ENCODE measurements at regions not wholly inside any gene's neighbourhood (a gene's known extent, or its start where the extent isn't known, plus 50 kb on each side); places are given as distances from the start of the nearest gene placed in this dataset.

GRCh38 chr12:17680220-17680619, 409.8 kb downstream of the RERGL start:
- Histone ChIP-seq H3K9ac (ENCODE audit: extremely low read depth, insufficient read length, low read length) (no peak overlapping the region), H4K20me1 (ENCODE audit: control insufficient read depth, insufficient read depth, insufficient read length) (no peaks in the 10 kb centered on the region), H3K79me2 (ENCODE audit: insufficient read depth, low read length) (no peaks in the 10 kb centered on the region), H2BK120ac (ENCODE audit: low read depth, low read length, poor library complexity, severe bottlenecking) (no peak overlapping the region), H3K4ac (ENCODE audit: low read depth, low read length) (no peak overlapping the region), H3K56ac (ENCODE audit: insufficient read length, low read depth, low read length) (no peak overlapping the region), H4K91ac (ENCODE audit: insufficient read length, low read depth, low read length) (no peak overlapping the region), H3K27ac (ENCODE audit: insufficient read length, low read depth, low read length) (no peak overlapping the region), H4K8ac (replicated peaks; ENCODE audit: insufficient read length, low read depth, low read length) (no peak overlapping the region), H3K79me1 (ENCODE audit: insufficient read depth, low read depth, low read length, poor library complexity, severe bottlenecking) (no peaks in the 10 kb centered on the region), H2BK20ac (ENCODE audit: low read depth, low read length, poor library complexity, severe bottlenecking) (no peak overlapping the region), H2AK5ac (ENCODE audit: insufficient read length, low read length) (no peak overlapping the region), H2BK5ac (ENCODE audit: insufficient read length, low read length) (no peak overlapping the region), H3T11ph (ENCODE audit: low read length) (no peak overlapping the region), H3K14ac (ENCODE audit: insufficient read depth, low read length) (no peak overlapping the region), H2BK15ac (ENCODE audit: low read depth, low read length) (no peak overlapping the region), H3K18ac (ENCODE audit: insufficient read length, low read depth, low read length) (no peak overlapping the region), H4K5ac (ENCODE audit: insufficient read length, low read depth, low read length) (no peak overlapping the region), H3K9me3 (ENCODE audit: control insufficient read depth, low read depth, low read length) (no peaks in the 10 kb centered on the region), H2AFZ (ENCODE audit: low read length) (no peak overlapping the region), H3K23me2 (ENCODE audit: insufficient read length, low read depth, low read length, poor library complexity, severe bottlenecking) (no peaks in the 10 kb centered on the region), H3K4me1 (ENCODE audit: insufficient read depth, low read length) (no peaks in the 10 kb centered on the region), H3K23ac (ENCODE audit: insufficient read length, low read depth, low read length) (no peak overlapping the region), H2BK12ac (ENCODE audit: insufficient read length, low read depth, low read length) (no peak overlapping the region), H3K27me3 (ENCODE audit: insufficient read depth, low read length) (peaks cover 14% of the 10 kb centered on the region; the same call in 1 of the 2 replicates), H3K4me2 (ENCODE audit: insufficient read depth, insufficient read length, low read length) (no peak overlapping the region)
- Mint-ChIP-seq H3K27me3 (ENCODE audit: low read depth) (peaks cover 50% of the 10 kb centered on the region), H3K9me3 (no peaks in the 10 kb centered on the region), H3K36me3 (ENCODE audit: insufficient read depth in 1 of 3, low read depth in 3 of 3) (no peaks in the 10 kb centered on the region), H3K27ac (no peak overlapping the region), H3K4me3 (no peak overlapping the region), H3K4me1 (peaks cover 17 to 21% of the 10 kb centered on the region in 2 experiments)
- TF ChIP-seq, protein P1, sequence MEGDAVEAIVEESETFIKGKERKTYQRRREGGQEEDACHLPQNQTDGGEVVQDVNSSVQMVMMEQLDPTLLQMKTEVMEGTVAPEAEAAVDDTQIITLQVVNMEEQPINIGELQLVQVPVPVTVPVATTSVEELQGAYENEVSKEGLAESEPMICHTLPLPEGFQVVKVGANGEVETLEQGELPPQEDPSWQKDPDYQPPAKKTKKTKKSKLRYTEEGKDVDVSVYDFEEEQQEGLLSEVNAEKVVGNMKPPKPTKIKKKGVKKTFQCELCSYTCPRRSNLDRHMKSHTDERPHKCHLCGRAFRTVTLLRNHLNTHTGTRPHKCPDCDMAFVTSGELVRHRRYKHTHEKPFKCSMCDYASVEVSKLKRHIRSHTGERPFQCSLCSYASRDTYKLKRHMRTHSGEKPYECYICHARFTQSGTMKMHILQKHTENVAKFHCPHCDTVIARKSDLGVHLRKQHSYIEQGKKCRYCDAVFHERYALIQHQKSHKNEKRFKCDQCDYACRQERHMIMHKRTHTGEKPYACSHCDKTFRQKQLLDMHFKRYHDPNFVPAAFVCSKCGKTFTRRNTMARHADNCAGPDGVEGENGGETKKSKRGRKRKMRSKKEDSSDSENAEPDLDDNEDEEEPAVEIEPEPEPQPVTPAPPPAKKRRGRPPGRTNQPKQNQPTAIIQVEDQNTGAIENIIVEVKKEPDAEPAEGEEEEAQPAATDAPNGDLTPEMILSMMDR (conservative IDR thresholded peaks at IDR 0.05): no peak
- peak; percentile 52 for DNase-seq
- no CpG with 5 or more reads among the region's 2 CpGs for WGBS (ENCODE audit: extremely low coverage, insufficient read length, low lambda C conversion rate)
